ENCODE measurements at regions not wholly inside any gene's neighbourhood (a gene's known extent, or its start where the extent isn't known, plus 50 kb on each side); places are given as distances from the start of the nearest gene placed in this dataset.

GRCh38 chr4:23163647-23164436, 471.1 kb downstream of the GBA3 start:
- peak; percentile 23 for DNase-seq

- no peak for DNase-seq
Measured at GRCh38 chr4:23162275-23162674, 469.5 kb downstream of the GBA3 start.

- no peak for DNase-seq
Measured at GRCh38 chr4:23161787-23162186, 469.1 kb downstream of the GBA3 start.

GRCh38 chr4:23153076-23153475, 460.3 kb downstream of the GBA3 start:
- peak; percentile 31 for DNase-seq

- no peak for DNase-seq
Measured at GRCh38 chr4:23149815-23150214, 457.1 kb downstream of the GBA3 start.

- DNase-seq: no peak
Measured at GRCh38 chr4:23144707-23145106, 452.0 kb downstream of the GBA3 start.

- peak; percentile 82 for DNase-seq
Measured at GRCh38 chr4:23135792-23136645, 443.3 kb downstream of the GBA3 start.

- no peak for DNase-seq
Measured at GRCh38 chr4:23134331-23134730, 441.6 kb downstream of the GBA3 start.

- DNase-seq: no peak
Measured at GRCh38 chr4:23130845-23131244, 438.1 kb downstream of the GBA3 start.

GRCh38 chr4:23125118-23125517, 432.4 kb downstream of the GBA3 start:
- no peak for DNase-seq

- DNase-seq: no peak
Measured at GRCh38 chr4:23122666-23123400, 430.1 kb downstream of the GBA3 start.

- DNase-seq: no peak
Measured at GRCh38 chr4:23120374-23120773, 427.6 kb downstream of the GBA3 start.

GRCh38 chr4:23117826-23118225, 425.1 kb downstream of the GBA3 start:
- no peak for DNase-seq

GRCh38 chr4:23114538-23114937, 421.8 kb downstream of the GBA3 start:
- DNase-seq: no peak

- no peak for DNase-seq
Measured at GRCh38 chr4:23113104-23113503, 420.4 kb downstream of the GBA3 start.

- no peak for DNase-seq
Measured at GRCh38 chr4:23106516-23106915, 413.8 kb downstream of the GBA3 start.

GRCh38 chr4:23105759-23106370, 413.1 kb downstream of the GBA3 start:
- peak; percentile 4 for DNase-seq

GRCh38 chr4:23097251-23097650, 404.5 kb downstream of the GBA3 start:
- DNase-seq: peak; percentile 69

- DNase-seq: no peak
Measured at GRCh38 chr4:23091711-23092110, 399.0 kb downstream of the GBA3 start.

GRCh38 chr4:23085249-23085568, 392.5 kb downstream of the GBA3 start:
- DNase-seq: no peak

GRCh38 chr4:23084559-23085248, 392.0 kb downstream of the GBA3 start:
- peak; percentile 54 for DNase-seq

GRCh38 chr4:23083391-23083790, 390.7 kb downstream of the GBA3 start:
- no peak for DNase-seq

All from fibroblast of skin of back (primary cell).